SK-N-SH (cell line): ENCODE measurements at regions not wholly inside any gene's neighbourhood (a gene's known extent, or its start where the extent isn't known, plus 50 kb on each side); places are given as distances from the start of the nearest gene placed in this dataset.

Experiments
- CTCF ChIA-PET: fragments of 300-600, 350-600 bp; formaldehyde crosslinking; extraction: SDS; loops from one replicate; lab custom pipeline; 2021; lab: Yijun Ruan, JAX
- POLR2A ChIA-PET: fragments of 350-600 bp; sonication (Branson Sonifier 250); formaldehyde crosslinking; extraction: SDS; loops from one replicate; lab custom pipeline; 2020; ENCODE audit warnings: antibody characterized with exemption, inconsistent platforms; lab: Yijun Ruan, JAX
- DNase-seq: peaks from one replicate; pipeline ENCODE4 v3.0.0; 2012
- H2AFZ ChIP-seq: fragments of 200-600 bp; sonication (generic); 2 replicates; pipeline ENCODE4 v1.8.1; 2016; ENCODE audit warnings: antibody characterized with exemption, mild to moderate bottlenecking, low read depth
- H3F3A ChIP-seq: fragments of 200-600 bp; sonication (generic); replicated peaks from 2 replicates; pipeline ENCODE3; 2016; ENCODE audit warnings: antibody characterized with exemption, mild to moderate bottlenecking; ENCODE audit not compliant: insufficient read depth
- H3K27ac ChIP-seq, 2 experiments: fragments of 200-500 bp in 1 of 2; fragments of 200-600 bp in 1 of 2; sonication (Bioruptor generic) in 1 of 2; sonication (generic), shearing (Covaris generic) in 1 of 2; 2 replicates each; pipeline versions ENCODE4 v1.5.1 to v1.6.1; 2014 to 2016; ENCODE audit warnings: low read depth in 2 of 2, inconsistent platforms in 1 of 2, low read length in 1 of 2, mild to moderate bottlenecking in 1 of 2, mixed read lengths in 1 of 2
- H3K27me3 ChIP-seq: fragments of 200-600 bp; sonication (generic), shearing (Covaris generic); 2 replicates; pipeline ENCODE4 v1.6.1; 2016; ENCODE audit warnings: mixed run types; ENCODE audit not compliant: insufficient read depth
- H3K36me3 ChIP-seq, 2 experiments: fragments of 200-500 bp in 1 of 2; fragments of 200-600 bp in 1 of 2; sonication (Bioruptor generic) in 1 of 2; sonication (generic) in 1 of 2; replicated peaks in 1 of 2; 2 replicates each; pipeline versions ENCODE3 to v1.5.1; 2014 to 2016; ENCODE audit warnings: low read length in 1 of 2, mild to moderate bottlenecking in 1 of 2; ENCODE audit not compliant: insufficient read depth in 2 of 2, control insufficient read depth in 1 of 2
- H3K4me1 ChIP-seq, 2 experiments: fragments of 200-500 bp in 1 of 2; fragments of 200-600 bp in 1 of 2; sonication (Bioruptor generic) in 1 of 2; sonication (generic), shearing (Covaris generic) in 1 of 2; 2 replicates each; pipeline versions ENCODE4 v1.5.1 to v1.6.1; 2014 to 2016; ENCODE audit warnings: low read depth in 1 of 2, low read length in 1 of 2, mixed run types in 1 of 2; ENCODE audit not compliant: insufficient read depth in 2 of 2, control insufficient read depth in 1 of 2
- H3K4me2 ChIP-seq: fragments of 200-600 bp; sonication (generic), shearing (Covaris generic); 2 replicates; pipeline ENCODE4 v1.6.1; 2017; ENCODE audit warnings: mixed run types
- H3K4me3 ChIP-seq, 2 experiments: fragments of 200-500 bp in 1 of 2; fragments of 200-600 bp in 1 of 2; sonication (Bioruptor generic) in 1 of 2; sonication (generic), shearing (Covaris generic) in 1 of 2; 2 replicates each; pipeline versions ENCODE4 v1.5.1 to v1.8.1; 2014 to 2016; ENCODE audit warnings: low read depth in 2 of 2, inconsistent platforms in 1 of 2, low read length in 1 of 2, mild to moderate bottlenecking in 1 of 2, mixed read lengths in 1 of 2, moderate library complexity in 1 of 2
- H3K79me2 ChIP-seq: fragments of 200-600 bp; sonication (generic); 2 replicates; pipeline ENCODE4 v1.8.1; 2017; ENCODE audit warnings: mild to moderate bottlenecking; ENCODE audit not compliant: insufficient read depth
- H3K9ac ChIP-seq: fragments of 200-600 bp; sonication (generic); 2 replicates; pipeline ENCODE4 v1.6.1; 2017; ENCODE audit warnings: mixed run types
- H3K9me2 ChIP-seq: fragments of 200-600 bp; sonication (generic); 2 replicates; pipeline ENCODE4 v1.6.1; 2017; ENCODE audit warnings: mixed run types
- H3K9me3 ChIP-seq: fragments of 200-600 bp; sonication (generic); 2 replicates; pipeline ENCODE4 v1.6.1; 2017; ENCODE audit warnings: mixed run types, mild to moderate bottlenecking, moderate library complexity
- H4K20me1 ChIP-seq: fragments of 200-600 bp; sonication (generic); 2 replicates; pipeline ENCODE4 v1.6.1; 2017; ENCODE audit warnings: mild to moderate bottlenecking, mixed run types; ENCODE audit not compliant: insufficient read depth
- CHD2 ChIP-seq: fragments of 150-350 bp; IDR thresholded peaks from 2 replicates; pipeline ENCODE4 v1.6.1; 2018; ENCODE audit warnings: low read length; ENCODE audit not compliant: partially characterized antibody
- ELF1 ChIP-seq: IDR thresholded peaks from 2 replicates; pipeline ENCODE4 v1.4.0; 2012
- EP300 ChIP-seq, 2 experiments: IDR thresholded peaks; 2 replicates each; pipeline versions ENCODE4 v1.4.0 to v1.6.1; 2012; ENCODE audit warnings: borderline replicate concordance in 1 of 2, low read depth in 1 of 2, low read length in 1 of 2
- EZH2phosphoT487 ChIP-seq: fragments of 200-600 bp; sonication (generic); IDR thresholded peaks from 2 replicates; pipeline ENCODE4 v1.6.1; 2017; ENCODE audit warnings: low read depth, mixed run types, mild to moderate bottlenecking, antibody characterized with exemption, moderate library complexity, borderline replicate concordance
- FOXJ3 ChIP-seq: sonication (generic); formaldehyde crosslinking; IDR thresholded peaks from 2 replicates; pipeline ENCODE4 v1.5.1; 2020; ENCODE audit warnings: mild to moderate bottlenecking, missing genetic modification reagents
- GABPA ChIP-seq: IDR thresholded peaks from 2 replicates; pipeline ENCODE4 v1.4.0; 2012; ENCODE audit warnings: low read depth, mild to moderate bottlenecking
- GATA2 ChIP-seq: sonication (generic); formaldehyde crosslinking; IDR thresholded peaks from 2 replicates; pipeline ENCODE4 v1.5.0; 2020; ENCODE audit warnings: mild to moderate bottlenecking, missing genetic modification reagents
- IRF3 ChIP-seq: fragments of 150-350 bp; IDR thresholded peaks from 2 replicates; pipeline ENCODE4 v1.6.1; 2016; ENCODE audit warnings: mild to moderate bottlenecking, low read depth, low read length
- MEF2A ChIP-seq: IDR thresholded peaks from 2 replicates; pipeline ENCODE4 v1.4.0; 2012; ENCODE audit warnings: low read depth, borderline replicate concordance
- POLR2AphosphoS5 ChIP-seq: IDR thresholded peaks from 2 replicates; pipeline ENCODE4 v1.6.1; 2012; ENCODE audit warnings: low read depth, low read length
- RXRA ChIP-seq: IDR thresholded peaks from 2 replicates; pipeline ENCODE4 v1.4.0; 2012; ENCODE audit warnings: low read depth, mild to moderate bottlenecking, borderline replicate concordance
- YY1 ChIP-seq: IDR thresholded peaks from 2 replicates; pipeline ENCODE4 v1.4.0; 2012; ENCODE audit warnings: low read depth, mild to moderate bottlenecking
- WGBS: methylation state at CpG from one replicate; pipeline ENCODE4 v1.1.6; 2017; ENCODE audit warnings: low lambda C conversion rate; 5-methylcytosine and 5-hydroxymethylcytosine counted together
- TF ChIP-seq, protein P1 (sequence below): IDR thresholded peaks from 2 replicates; pipeline ENCODE4 v1.4.0; 2012; ENCODE audit warnings: low read depth
- TF ChIP-seq, protein P2 (sequence below): IDR thresholded peaks from 2 replicates; pipeline ENCODE4 v1.4.0; 2012; ENCODE audit warnings: low read depth, borderline replicate concordance
- TF ChIP-seq, protein P3 (sequence below): IDR thresholded peaks from 2 replicates; pipeline ENCODE4 v1.6.1; 2012; ENCODE audit warnings: mild to moderate bottlenecking, low read depth, low read length, moderate library complexity

DNA sequence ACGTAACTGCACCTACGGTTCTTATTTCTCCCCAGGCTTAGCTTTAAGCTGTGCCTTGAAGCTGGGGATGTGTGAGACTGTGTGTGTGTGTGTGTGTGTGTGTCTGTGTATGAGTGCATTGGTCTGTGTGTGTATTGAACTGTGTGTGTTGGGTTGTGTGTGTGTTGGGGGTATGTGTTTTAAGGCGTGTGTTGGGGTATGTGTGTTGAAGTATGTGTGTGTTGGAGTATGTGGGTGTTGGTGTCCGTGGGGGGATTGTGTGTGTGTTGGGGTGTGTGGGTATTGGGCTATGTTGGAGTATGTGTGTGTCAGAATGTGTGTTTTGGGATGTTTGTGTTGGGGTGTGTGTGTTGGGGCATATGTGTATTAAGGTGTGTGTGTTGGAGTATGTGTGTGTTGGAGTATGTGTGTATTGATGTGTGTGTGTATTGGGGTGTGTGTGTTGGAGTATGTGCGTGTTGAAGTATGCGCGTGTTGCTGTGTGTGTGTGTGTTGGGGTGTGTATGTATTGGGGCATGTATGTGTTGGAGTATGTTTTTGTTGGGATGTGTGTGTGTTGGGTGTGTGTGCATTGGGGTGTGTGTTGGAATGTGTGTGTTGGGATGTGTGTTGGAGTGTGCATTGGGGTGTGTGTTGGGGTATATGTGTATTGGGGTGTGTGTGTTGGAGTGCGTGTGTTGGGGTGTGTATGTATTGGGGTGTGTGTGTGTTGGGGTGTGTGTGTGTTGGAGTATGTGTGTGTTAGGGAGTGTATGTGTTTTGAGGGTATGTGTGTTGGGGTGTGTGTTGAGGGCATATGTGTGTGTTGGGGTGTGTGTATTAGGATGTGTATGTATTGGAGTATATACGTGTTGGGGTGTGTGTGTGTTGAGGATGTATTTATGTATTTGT, 76.4 kb downstream of the LSM3 start:
- Histone ChIP-seq H3K9me3 (no peaks in the 10 kb centered on the region), H3K27ac (no peak overlapping the region)
- TF ChIP-seq, protein P1, sequence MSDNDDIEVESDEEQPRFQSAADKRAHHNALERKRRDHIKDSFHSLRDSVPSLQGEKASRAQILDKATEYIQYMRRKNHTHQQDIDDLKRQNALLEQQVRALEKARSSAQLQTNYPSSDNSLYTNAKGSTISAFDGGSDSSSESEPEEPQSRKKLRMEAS: no peak
- TF ChIP-seq, protein P2, sequence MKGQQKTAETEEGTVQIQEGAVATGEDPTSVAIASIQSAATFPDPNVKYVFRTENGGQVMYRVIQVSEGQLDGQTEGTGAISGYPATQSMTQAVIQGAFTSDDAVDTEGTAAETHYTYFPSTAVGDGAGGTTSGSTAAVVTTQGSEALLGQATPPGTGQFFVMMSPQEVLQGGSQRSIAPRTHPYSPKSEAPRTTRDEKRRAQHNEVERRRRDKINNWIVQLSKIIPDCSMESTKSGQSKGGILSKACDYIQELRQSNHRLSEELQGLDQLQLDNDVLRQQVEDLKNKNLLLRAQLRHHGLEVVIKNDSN: no peak
- TF ChIP-seq, protein P3, sequence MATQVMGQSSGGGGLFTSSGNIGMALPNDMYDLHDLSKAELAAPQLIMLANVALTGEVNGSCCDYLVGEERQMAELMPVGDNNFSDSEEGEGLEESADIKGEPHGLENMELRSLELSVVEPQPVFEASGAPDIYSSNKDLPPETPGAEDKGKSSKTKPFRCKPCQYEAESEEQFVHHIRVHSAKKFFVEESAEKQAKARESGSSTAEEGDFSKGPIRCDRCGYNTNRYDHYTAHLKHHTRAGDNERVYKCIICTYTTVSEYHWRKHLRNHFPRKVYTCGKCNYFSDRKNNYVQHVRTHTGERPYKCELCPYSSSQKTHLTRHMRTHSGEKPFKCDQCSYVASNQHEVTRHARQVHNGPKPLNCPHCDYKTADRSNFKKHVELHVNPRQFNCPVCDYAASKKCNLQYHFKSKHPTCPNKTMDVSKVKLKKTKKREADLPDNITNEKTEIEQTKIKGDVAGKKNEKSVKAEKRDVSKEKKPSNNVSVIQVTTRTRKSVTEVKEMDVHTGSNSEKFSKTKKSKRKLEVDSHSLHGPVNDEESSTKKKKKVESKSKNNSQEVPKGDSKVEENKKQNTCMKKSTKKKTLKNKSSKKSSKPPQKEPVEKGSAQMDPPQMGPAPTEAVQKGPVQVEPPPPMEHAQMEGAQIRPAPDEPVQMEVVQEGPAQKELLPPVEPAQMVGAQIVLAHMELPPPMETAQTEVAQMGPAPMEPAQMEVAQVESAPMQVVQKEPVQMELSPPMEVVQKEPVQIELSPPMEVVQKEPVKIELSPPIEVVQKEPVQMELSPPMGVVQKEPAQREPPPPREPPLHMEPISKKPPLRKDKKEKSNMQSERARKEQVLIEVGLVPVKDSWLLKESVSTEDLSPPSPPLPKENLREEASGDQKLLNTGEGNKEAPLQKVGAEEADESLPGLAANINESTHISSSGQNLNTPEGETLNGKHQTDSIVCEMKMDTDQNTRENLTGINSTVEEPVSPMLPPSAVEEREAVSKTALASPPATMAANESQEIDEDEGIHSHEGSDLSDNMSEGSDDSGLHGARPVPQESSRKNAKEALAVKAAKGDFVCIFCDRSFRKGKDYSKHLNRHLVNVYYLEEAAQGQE: no peak
- TF ChIP-seq ELF1 (no peak), RXRA (no peak), FOXJ3 (CRISPR knock-in tag) (no peak), MEF2A (no peak), CHD2 (no peak)
- TF ChIP-seq, all 33 proteins: peak for 0
- Histone ChIP-seq H3K4me1 (no peaks in the 10 kb centered on the region), H3K79me2 (no peaks in the 10 kb centered on the region), H3K4me3 (no peak overlapping the region), H2AFZ (no peak overlapping the region), H3F3A (no peaks in the 10 kb centered on the region), H3K36me3 (no peaks in the 10 kb centered on the region), H3K9ac (no peak overlapping the region), H3K27me3 (no peaks in the 10 kb centered on the region), H3K4me2 (no peak overlapping the region), H3K9me2 (no peaks in the 10 kb centered on the region), H4K20me1 (no peaks in the 10 kb centered on the region)
- ChIA-PET POLR2A (no interaction called here), CTCF (no interaction called here)
- WGBS: 78% methylated on average over 9 of the region's 9 CpGs
- no peak for DNase-seq

GRCh38 chr3:14256046-14256445, 77.4 kb downstream of the LSM3 start:
- Histone ChIP-seq H3K79me2 (no peaks in the 10 kb centered on the region), H3K9me2 (no peaks in the 10 kb centered on the region), H3K27me3 (no peaks in the 10 kb centered on the region), H3K9ac (no peak overlapping the region), H3K4me2 (no peak overlapping the region), H3K4me3 (no peak overlapping the region), H3K9me3 (no peaks in the 10 kb centered on the region), H3F3A (no peaks in the 10 kb centered on the region), H3K4me1 (no peaks in the 10 kb centered on the region), H3K27ac (no peak overlapping the region), H3K36me3 (no peaks in the 10 kb centered on the region), H4K20me1 (no peaks in the 10 kb centered on the region), H2AFZ (no peak overlapping the region)
- no peak for DNase-seq
- POLR2A ChIA-PET: no interaction called here
- CTCF ChIA-PET: interaction anchor here (1.4 kb wide), 1 partner anchor 53 kb away, joined by 5 read pairs; no protein-coding TSS in a partner anchor
- 65% methylated on average over 2 of the region's 2 CpGs for whole genome bisulfite sequencing
- TF ChIP-seq GABPA (no peak), POLR2AphosphoS5 (no peak), RXRA (no peak), YY1 (no peak), GATA2 (no peak), EZH2phosphoT487 (no peak), EP300 (IDR thresholded peaks at IDR 0.05; ENCODE audit: borderline replicate concordance in 1 of 2, low read depth in 1 of 2, low read length in 1 of 2) (no peak), IRF3 (no peak)
- TF ChIP-seq, protein P1: no peak
- TF ChIP-seq, protein P3: no peak
